K562 (cell line): ENCODE measurements at regions not wholly inside any gene's neighbourhood (a gene's known extent, or its start where the extent isn't known, plus 50 kb on each side); places are given as distances from the start of the nearest gene placed in this dataset.
"Not testable (repeated sequence)": the region's sequence is repeated elsewhere in the genome, so short reads cannot be mapped to it uniquely, and the experiment has no call there.

Source experiments
- ATAC-seq: fragments of 200-7000 bp; cut with Tn5 transposase; 3 replicates; pipeline ENCODE4 v1.9.1; 2020; ENCODE audit warnings: moderate library complexity
- BruUV-seq: library from RNA; stranded (reverse); fragments of 400-500 nt; replicated peaks from 2 replicates; lab custom pipeline; 2021; lab: Mats Ljungman, UMichigan
- CTCF ChIA-PET: fragments of 300-600 bp; formaldehyde crosslinking; extraction: SDS; loops from one replicate; lab custom pipeline; 2021; ENCODE audit warnings: low intra/inter-chr PET ratio; lab: Yijun Ruan, JAX
- POLR2A ChIA-PET: fragments of 300-600, 350-650 bp; sonication (Branson Sonifier 250); formaldehyde crosslinking; extraction: SDS; loops from one replicate; lab custom pipeline; 2021; ENCODE audit warnings: antibody characterized with exemption, inconsistent platforms; lab: Yijun Ruan, JAX
- DNase-seq, 4 experiments: peaks; one replicate each; pipeline versions ENCODE4 v3.0.0 to v3.0.0-alpha.2; 2011 to 2018; ENCODE audit warnings: low spot score in 3 of 4, mixed read lengths in 3 of 4; ENCODE audit errors: extremely low read depth in 1 of 4
- FAIRE-seq: peaks from 2 replicates; lab custom pipeline; 2011; peaks lifted over from hg19 to GRCh38; lab: Jason Lieb, UNC
- H2AFZ ChIP-seq: 2 replicates; pipeline ENCODE4 v1.6.0; 2011; ENCODE audit warnings: low read depth, low read length, control low read depth, inconsistent platforms
- H3K27ac ChIP-seq: fragments of 200-600 bp; 3 replicates; pipeline ENCODE4 v1.8.0; 2011; ENCODE audit warnings: low read depth, mild to moderate bottlenecking, control low read depth, inconsistent platforms, low read length, moderate library complexity, mixed read lengths; ENCODE audit errors: extremely low read depth
- H3K27me3 ChIP-seq, 2 experiments: fragments of 300-600 bp in 1 of 2; 2 replicates in 1 of 2; 3 replicates in 1 of 2; pipeline versions ENCODE4 v1.6.0 to v1.8.0; 2011; ENCODE audit warnings: inconsistent platforms in 2 of 2, low read length in 2 of 2, mild to moderate bottlenecking in 1 of 2, mixed read lengths in 1 of 2, moderate library complexity in 1 of 2; ENCODE audit not compliant: control insufficient read depth in 2 of 2, insufficient read depth in 2 of 2
- H3K36me3 ChIP-seq: fragments of 300-600 bp; 3 replicates; pipeline ENCODE4 v1.8.0; 2011; ENCODE audit warnings: mild to moderate bottlenecking, low read length, inconsistent platforms; ENCODE audit not compliant: control insufficient read depth, insufficient read depth
- H3K4me1 ChIP-seq, 2 experiments: fragments of 200-600 bp in 1 of 2; replicated peaks in 1 of 2; 2 replicates in 1 of 2; 3 replicates in 1 of 2; pipeline versions ENCODE4 v1.5.1 to v1.8.0; 2011; ENCODE audit warnings: inconsistent platforms in 2 of 2, low read length in 2 of 2, mild to moderate bottlenecking in 1 of 2, mixed read lengths in 1 of 2, moderate library complexity in 1 of 2; ENCODE audit not compliant: control insufficient read depth in 2 of 2, insufficient read depth in 2 of 2
- H3K4me2 ChIP-seq: 2 replicates; pipeline ENCODE4 v1.6.1; 2011; ENCODE audit warnings: low read length, control low read depth, inconsistent platforms, mixed read lengths; ENCODE audit not compliant: insufficient read depth
- H3K4me3 ChIP-seq: fragments of 200-600 bp; sonication (generic), shearing (Covaris generic); 2 replicates; pipeline ENCODE4 v1.5.1; 2016; ENCODE audit warnings: control low read depth, inconsistent platforms
- H3K79me2 ChIP-seq: fragments of 200-600 bp; 3 replicates; pipeline ENCODE4 v1.8.0; 2011; ENCODE audit warnings: low read length, inconsistent platforms; ENCODE audit not compliant: control insufficient read depth, insufficient read depth
- H3K9ac ChIP-seq, 2 experiments: 2 replicates each; pipeline versions ENCODE4 v1.6.0 to v1.6.1; 2011; ENCODE audit warnings: low read depth in 2 of 2, low read length in 2 of 2, control low read depth in 1 of 2, inconsistent platforms in 1 of 2, mild to moderate bottlenecking in 1 of 2, mixed read lengths in 1 of 2; ENCODE audit not compliant: insufficient read depth in 1 of 2
- H3K9me1 ChIP-seq: one replicate; pipeline ENCODE4 v1.6.0; 2011; ENCODE audit warnings: inconsistent platforms, mild to moderate bottlenecking, low read length, moderate library complexity; ENCODE audit not compliant: control insufficient read depth, insufficient read depth
- H3K9me3 ChIP-seq: replicated peaks from 2 replicates; pipeline ENCODE4 v1.5.1; 2011; ENCODE audit warnings: low read depth, low read length, inconsistent platforms; ENCODE audit not compliant: control insufficient read depth, insufficient read depth
- H4K20me1 ChIP-seq: replicated peaks from 2 replicates; pipeline ENCODE4 v1.6.1; 2011; ENCODE audit warnings: low read length, inconsistent platforms, mixed read lengths; ENCODE audit not compliant: control insufficient read depth, insufficient read depth
- ARID1B ChIP-seq: fragments of 450-650 bp; IDR thresholded peaks from 2 replicates; pipeline ENCODE4 v1.6.1; 2016; ENCODE audit warnings: antibody characterized with exemption, mild to moderate bottlenecking, inconsistent platforms
- EZH2 ChIP-seq: IDR thresholded peaks from 2 replicates; pipeline ENCODE4 v1.6.1; 2012; ENCODE audit warnings: low read depth, mild to moderate bottlenecking, inconsistent platforms, low read length, borderline replicate concordance
- HDAC6 ChIP-seq: IDR thresholded peaks from 2 replicates; pipeline ENCODE4 v1.6.1; 2012; ENCODE audit warnings: low read depth, mild to moderate bottlenecking, control low read depth, inconsistent platforms, low read length, moderate library complexity
- HEY1 ChIP-seq: fragments of 250-450 bp; sonication (Bioruptor Pico); IDR thresholded peaks from 2 replicates; pipeline ENCODE4 v1.5.0; 2020; ENCODE audit warnings: mild to moderate bottlenecking, moderate library complexity, borderline replicate concordance
- MAFG ChIP-seq: fragments of 450-650 bp; conservative IDR thresholded peaks from 2 replicates; pipeline ENCODE4 v1.6.1; 2016; ENCODE audit warnings: missing genetic modification characterization, missing compliant biosample characterization
- MAFK ChIP-seq: IDR thresholded peaks from 2 replicates; pipeline ENCODE4 v1.6.1; 2011; ENCODE audit warnings: low read length, improper control_type of control experiment
- NFATC3 ChIP-seq: fragments of 450-650 bp; IDR thresholded peaks from 2 replicates; pipeline ENCODE4 v1.6.1; 2017; ENCODE audit warnings: mild to moderate bottlenecking
- NRF1 ChIP-seq, 2 experiments: fragments of 450-650 bp; IDR thresholded peaks in 1 of 2; conservative IDR thresholded peaks in 1 of 2; 2 replicates each; pipeline ENCODE4 v1.6.1; 2014; ENCODE audit warnings: mild to moderate bottlenecking in 2 of 2
- PTRF ChIP-seq: fragments of 450-650 bp; IDR thresholded peaks from 2 replicates; pipeline ENCODE4 v1.6.1; 2016; ENCODE audit warnings: mild to moderate bottlenecking, missing genetic modification characterization, missing compliant biosample characterization
- RFX1 ChIP-seq: fragments of 450-650 bp; IDR thresholded peaks from 2 replicates; pipeline ENCODE4 v1.6.1; 2016; ENCODE audit warnings: mild to moderate bottlenecking, moderate library complexity
- SRSF3 ChIP-seq: fragments of 200-400 bp; formaldehyde crosslinking; IDR thresholded peaks from 2 replicates; pipeline ENCODE4 v1.6.1; 2016; ENCODE audit warnings: mild to moderate bottlenecking, low read length, moderate library complexity; ENCODE audit not compliant: insufficient read depth
- TBP ChIP-seq: optimal IDR thresholded peaks from 2 replicates; pipeline ENCODE3; 2011; ENCODE audit warnings: low read depth, low read length, improper control_type of control experiment
- TCF7 ChIP-seq: sonication (generic); IDR thresholded peaks from 2 replicates; pipeline ENCODE4 v1.6.1; 2016; ENCODE audit warnings: antibody characterized with exemption, borderline replicate concordance
- ZNF263 ChIP-seq: sonication (generic); formaldehyde crosslinking; IDR thresholded peaks from 2 replicates; pipeline ENCODE4 v1.8.0; 2022; ENCODE audit warnings: mild to moderate bottlenecking, missing genetic modification reagents, borderline replicate concordance
- ZNF561 ChIP-seq: fragments of 450-650 bp; formaldehyde crosslinking; conservative IDR thresholded peaks from 2 replicates; pipeline ENCODE4 v1.4.0; 2020; ENCODE audit warnings: mild to moderate bottlenecking, moderate library complexity
- ZNF766 ChIP-seq: fragments of 200-800 bp; sonication (Bioruptor generic); conservative IDR thresholded peaks from 2 replicates; pipeline ENCODE4 v1.6.1; 2016; ENCODE audit warnings: missing genetic modification characterization, missing compliant biosample characterization
- ZNF77 ChIP-seq: fragments of 250-450 bp; sonication (Bioruptor Pico); IDR thresholded peaks from 2 replicates; pipeline ENCODE4 v1.5.0; 2020
- WGBS: fragments of 100-300 bp; shearing (Covaris generic); methylation state at CpG from one replicate; pipeline ENCODE4 v1.1.6; 2016; ENCODE audit warnings: low coverage, mixed read lengths; ENCODE audit not compliant: insufficient coverage; ENCODE audit errors: missing lambda C conversion rate; 5-methylcytosine and 5-hydroxymethylcytosine counted together
- in situ Hi-C: fragments of 300-500 bp; cut with MboI; formaldehyde crosslinking; loops from 4 replicates; pipeline ENCODE4 v1.15.0; 2018; ENCODE audit warnings: inconsistent platforms, mixed read lengths
- intact Hi-C: fragments of 100-400 bp; cut with micrococcal nuclease; formaldehyde crosslinking; loops from 2 replicates; pipeline ENCODE4 v1.14.2; 2022
- TF ChIP-seq, protein P1 (sequence below): IDR thresholded peaks from 3 replicates; pipeline ENCODE4 v1.6.1; 2011; ENCODE audit warnings: borderline replicate concordance, mild to moderate bottlenecking; ENCODE audit not compliant: insufficient read length, insufficient read depth

DNA sequence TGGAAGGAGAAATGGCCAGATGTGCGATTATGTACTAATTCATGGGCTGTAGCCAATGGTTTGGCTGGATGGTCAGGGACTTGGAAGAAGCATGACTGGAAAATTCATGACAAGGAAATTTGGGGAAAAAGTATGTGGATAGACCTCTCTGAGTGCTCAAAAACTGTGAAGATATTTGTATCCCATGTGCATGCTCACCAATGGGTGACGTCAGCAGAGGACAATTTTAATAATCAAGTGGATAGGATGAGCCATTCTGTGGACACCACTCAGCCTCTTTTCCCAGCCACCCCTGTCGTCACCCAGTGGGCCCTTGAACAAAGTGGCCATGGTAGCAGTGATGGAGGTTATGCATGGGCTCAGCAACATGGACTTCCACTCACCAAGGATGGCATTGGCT, 490.9 kb upstream of the CBLB start:
- H2AFZ ChIP-seq = no peak overlapping the region
- H4K20me1 ChIP-seq = no peaks in the 10 kb centered on the region
- FAIRE-seq (no peak), ATAC-seq (no peak), DNase-seq (no peak)
- H3K9me1 ChIP-seq = no peaks in the 10 kb centered on the region
- no peaks in the 10 kb centered on the region for H3K4me1 ChIP-seq
- H3K9ac ChIP-seq = no peak overlapping the region
- H3K4me2 ChIP-seq = no peak overlapping the region
- no peaks in the 10 kb centered on the region for H3K9me3 ChIP-seq
- H3K27ac ChIP-seq = no peak overlapping the region
- H3K27me3 ChIP-seq = no peaks in the 10 kb centered on the region
- WGBS = 0% methylated on average over 3 of the region's 3 CpGs
- in situ Hi-C loops (no loop called here), intact Hi-C loops (no loop called here)
- no peaks in the 10 kb centered on the region for H3K36me3 ChIP-seq
- ChIA-PET POLR2A (no interaction called here), CTCF (no interaction called here)
- no TSS peak for BruUV-seq
- H3K79me2 ChIP-seq = no peaks in the 10 kb centered on the region
- TF ChIP-seq TCF7 (no peak), EZH2 (no peak), PTRF (no peak), HEY1 (CRISPR knock-in tag) (no peak), ARID1B (no peak), SRSF3 (no peak), NFATC3 (no peak), ZNF77 (no peak), ZNF263 (no peak), ZNF561 (CRISPR knock-in tag) (no peak), TBP (no peak), NRF1 (conservative IDR thresholded peaks at IDR 0.05 in 1 of 2, IDR thresholded peaks at IDR 0.05 in 1 of 2) (no peak), ZNF766 (CRISPR knock-in tag) (no peak), RFX1 (no peak), HDAC6 (no peak), MAFK (no peak), MAFG (tag) (no peak)
- TF ChIP-seq, protein P1, sequence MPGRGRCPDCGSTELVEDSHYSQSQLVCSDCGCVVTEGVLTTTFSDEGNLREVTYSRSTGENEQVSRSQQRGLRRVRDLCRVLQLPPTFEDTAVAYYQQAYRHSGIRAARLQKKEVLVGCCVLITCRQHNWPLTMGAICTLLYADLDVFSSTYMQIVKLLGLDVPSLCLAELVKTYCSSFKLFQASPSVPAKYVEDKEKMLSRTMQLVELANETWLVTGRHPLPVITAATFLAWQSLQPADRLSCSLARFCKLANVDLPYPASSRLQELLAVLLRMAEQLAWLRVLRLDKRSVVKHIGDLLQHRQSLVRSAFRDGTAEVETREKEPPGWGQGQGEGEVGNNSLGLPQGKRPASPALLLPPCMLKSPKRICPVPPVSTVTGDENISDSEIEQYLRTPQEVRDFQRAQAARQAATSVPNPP = no peak
- no peak overlapping the region for H3K4me3 ChIP-seq

DNA sequence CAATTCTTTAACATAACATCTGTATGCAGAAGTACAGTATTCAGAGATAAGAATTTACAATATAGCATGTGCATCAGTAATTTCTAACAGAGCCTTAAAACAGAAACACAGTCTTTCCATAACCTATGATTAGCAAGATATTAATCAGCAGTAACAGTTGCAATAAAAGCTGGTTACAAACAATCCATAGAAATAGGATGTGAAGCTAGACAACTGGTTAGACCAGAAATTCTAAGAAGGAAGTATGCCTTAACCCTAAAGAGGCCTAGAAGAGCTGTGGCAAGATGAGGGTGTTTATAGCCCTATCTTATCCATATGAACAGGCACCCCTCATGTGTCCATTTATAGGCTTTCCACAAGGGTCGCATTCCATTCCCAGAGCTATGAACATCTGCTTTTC, 492.1 kb upstream of the CBLB start:
- CTCF ChIA-PET, H4K20me1 ChIP-seq, DNase-seq, H3K4me2 ChIP-seq, H3K36me3 ChIP-seq, H3K27me3 ChIP-seq, H3K27ac ChIP-seq, H3K4me3 ChIP-seq, H3K9me1 ChIP-seq, FAIRE-seq, ATAC-seq, H3K9me3 ChIP-seq, H3K9ac ChIP-seq, H3K79me2 ChIP-seq, BruUV-seq, H2AFZ ChIP-seq, H3K4me1 ChIP-seq, intact Hi-C loops, in situ Hi-C loops: not testable (repeated sequence)
- WGBS = no CpG with 5 or more reads among the region's 1 CpG
- POLR2A ChIA-PET = interaction anchor here (0.7 kb wide), 1 partner anchor 11 kb away, joined by 3 read pairs; no protein-coding TSS in a partner anchor
